HG02642 (cell line): ENCODE measurements at regions not wholly inside any gene's neighbourhood (a gene's known extent, or its start where the extent isn't known, plus 50 kb on each side); places are given as distances from the start of the nearest gene placed in this dataset.
"Not testable (repeated sequence)": the region's sequence is repeated elsewhere in the genome, so short reads cannot be mapped to it uniquely, and the experiment has no call there.

Experiments used
- ATAC-seq: cut with Tn5 transposase; IDR thresholded peaks from one replicate; pipeline ENCODE4 v1.9.1; 2021; ENCODE audit warnings: mild to moderate bottlenecking; ENCODE audit not compliant: unreplicated experiment, poor library complexity

DNA sequence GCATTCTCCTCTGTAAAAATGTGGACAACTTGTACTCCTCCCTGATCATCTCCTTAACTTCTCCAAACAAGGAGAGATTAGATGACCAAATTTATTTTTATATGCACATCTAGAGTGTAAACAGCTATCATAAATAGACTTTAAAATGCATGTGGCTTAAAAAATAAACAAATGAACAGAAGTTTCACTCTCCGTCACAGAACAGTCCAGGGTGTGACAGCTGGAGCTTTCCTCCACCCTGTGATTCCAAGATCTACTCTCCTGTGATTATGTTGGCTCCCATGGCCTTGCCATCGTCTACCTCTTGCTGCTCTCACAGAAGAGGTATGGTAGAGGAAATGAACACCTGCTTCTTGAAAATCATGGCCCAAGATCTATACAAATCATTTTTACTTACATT, 560.2 kb downstream of the TOX3 start:
- no peak for ATAC-seq

DNA sequence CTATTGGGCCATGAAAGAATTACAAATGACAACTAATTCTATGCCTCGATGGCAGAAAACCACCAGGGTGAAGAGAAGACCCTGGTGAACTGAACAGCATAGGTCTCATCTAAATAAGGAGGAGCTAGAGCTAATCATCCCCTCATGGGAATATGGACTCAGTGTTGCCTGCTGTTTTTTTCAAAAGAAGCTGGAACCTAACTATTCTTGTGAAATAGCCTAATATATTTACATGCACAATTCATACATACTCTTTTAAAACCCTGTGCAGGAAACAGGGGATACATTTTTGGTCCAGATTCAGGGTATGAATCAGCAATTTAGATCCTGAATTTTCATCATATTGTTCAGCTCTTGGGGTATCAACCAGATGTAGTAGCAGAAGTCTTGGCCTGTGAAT, 560.6 kb downstream of the TOX3 start:
- no peak for ATAC-seq

DNA sequence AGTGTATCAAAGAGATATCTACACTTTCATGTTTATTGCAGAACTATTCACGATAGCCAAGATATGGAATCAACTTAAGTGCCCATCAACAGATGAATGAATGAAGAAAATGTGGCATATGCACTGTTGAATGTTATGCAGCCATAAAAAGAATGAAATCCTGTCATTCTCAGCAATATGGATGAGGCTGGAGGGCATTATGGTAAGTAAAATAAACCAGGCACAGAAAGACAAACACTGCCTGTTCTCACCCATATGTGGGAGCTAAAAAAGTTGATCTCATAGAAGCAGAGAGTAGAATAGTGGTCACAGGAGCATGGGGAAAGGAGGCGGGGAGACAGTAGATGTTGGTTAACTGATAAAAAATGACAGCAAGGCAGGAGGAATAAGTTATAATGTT, 561.8 kb downstream of the TOX3 start:
- ATAC-seq = no peak

DNA sequence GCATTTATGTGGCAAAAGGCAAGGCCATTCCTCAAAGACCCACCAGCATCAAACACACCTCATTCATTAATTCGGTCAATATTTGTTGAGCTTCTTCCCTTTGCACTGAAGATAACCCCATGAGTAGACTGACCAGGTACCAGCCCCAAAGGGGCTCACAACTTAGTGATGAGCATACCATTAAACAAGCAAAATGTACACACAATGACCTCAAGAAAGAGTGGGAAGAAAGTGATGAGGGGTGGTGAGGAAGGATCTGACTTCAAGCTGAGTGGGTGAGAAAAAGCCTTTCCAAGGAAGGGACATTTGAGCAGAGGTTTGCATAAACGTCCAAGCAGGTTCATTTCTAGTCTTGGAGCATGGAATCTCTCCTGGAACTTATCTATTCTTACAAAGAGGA, 562.5 kb downstream of the TOX3 start:
- no peak for ATAC-seq

DNA sequence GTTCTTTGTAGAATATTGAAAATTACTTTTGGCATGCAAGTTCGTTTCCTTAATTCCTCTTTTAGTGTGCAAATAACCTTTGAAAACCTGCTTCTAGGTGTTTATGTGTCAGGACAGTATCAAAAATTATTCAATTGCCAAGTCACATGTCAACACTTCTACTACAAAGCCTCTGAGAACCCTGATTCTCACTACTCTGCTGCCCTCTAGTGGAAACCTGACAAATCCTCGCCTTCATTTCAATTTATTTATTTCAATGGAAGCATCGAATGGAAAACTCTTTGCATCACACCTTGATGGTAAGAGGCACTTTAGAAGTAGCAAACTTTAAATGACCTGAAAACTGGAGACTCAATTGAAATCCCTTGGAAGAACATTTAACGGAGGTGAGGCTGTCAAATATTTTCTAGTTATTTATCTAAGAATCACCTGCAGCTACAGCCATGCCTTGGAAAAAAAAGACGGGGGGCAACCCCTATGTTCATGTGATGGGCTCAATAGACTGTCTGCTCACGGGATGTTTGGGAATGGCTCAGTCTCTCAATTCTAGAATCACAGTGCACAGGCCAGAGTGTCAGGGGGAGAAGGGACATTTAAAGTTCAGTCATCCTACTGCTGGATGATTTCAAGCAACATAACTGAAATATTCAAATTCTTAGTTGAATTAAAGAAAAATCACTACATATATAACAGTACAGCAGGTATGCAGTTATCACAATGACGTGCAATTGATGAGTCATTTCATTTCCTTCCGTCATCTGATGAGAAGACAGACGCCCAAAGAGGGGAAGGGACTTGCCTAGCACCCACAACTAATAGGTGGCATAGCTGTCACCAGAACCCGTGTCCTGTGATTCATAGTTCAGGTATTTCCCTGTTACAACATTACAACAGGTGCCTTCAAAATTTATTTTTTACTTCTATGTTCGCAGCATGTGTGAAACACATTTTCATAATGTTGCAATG, 563.9 kb downstream of the TOX3 start:
- ATAC-seq = peak; percentile 50

DNA sequence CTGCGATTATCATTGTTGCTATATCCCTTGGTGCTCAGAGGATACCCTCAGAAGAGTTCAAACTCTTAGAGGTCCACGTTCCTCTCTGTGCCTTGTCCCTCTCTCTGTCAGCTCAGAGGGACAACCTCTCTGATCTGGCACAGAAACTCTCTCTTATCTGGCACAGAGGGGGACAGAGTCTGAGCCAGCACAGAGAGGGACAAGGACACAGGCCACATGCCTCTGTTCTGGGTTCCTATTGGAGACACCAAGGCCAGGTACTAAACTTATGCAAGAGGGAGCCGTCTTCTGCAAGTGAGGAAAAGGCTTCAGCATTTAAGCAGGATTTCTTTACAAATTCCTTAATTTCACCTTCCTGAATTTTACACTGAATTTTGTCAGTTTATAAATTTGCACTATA, 565.2 kb downstream of the TOX3 start:
- ATAC-seq = no peak

DNA sequence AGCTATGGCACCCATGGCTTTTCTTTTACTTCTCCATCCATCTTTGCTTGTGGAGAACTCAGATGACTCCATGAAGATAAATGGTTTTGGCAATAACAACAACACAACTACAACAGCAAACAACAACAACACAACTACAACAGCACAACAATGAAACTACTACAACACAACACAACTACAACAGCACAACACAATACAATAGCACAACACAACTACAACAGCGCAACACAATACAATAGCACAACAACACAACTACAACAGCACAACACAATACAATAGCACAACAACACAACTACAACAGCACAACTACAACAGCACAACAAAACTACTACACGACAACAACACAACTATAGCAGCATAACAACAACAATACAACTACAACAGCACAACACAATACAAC, 569.4 kb downstream of the TOX3 start:
- not testable (repeated sequence) for ATAC-seq

DNA sequence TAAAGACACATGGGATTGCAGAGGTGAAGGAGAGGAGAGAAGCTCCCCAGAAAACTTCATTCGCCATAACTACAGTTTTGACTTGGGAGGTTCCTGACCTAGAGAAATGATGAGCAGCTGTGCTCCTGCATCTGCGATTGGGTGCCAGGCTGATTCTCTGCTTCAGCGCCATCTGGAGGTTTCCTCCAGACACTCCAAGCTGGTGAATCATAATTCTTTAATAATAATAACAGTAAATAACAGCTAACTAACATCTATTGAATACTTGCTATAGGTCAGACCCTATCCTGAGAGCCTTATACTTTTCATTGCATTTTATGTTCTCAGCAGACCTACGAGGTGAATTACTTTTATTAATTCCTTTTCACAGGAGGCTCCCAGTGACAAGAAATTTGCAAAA, 575.8 kb downstream of the TOX3 start:
- ATAC-seq = no peak

DNA sequence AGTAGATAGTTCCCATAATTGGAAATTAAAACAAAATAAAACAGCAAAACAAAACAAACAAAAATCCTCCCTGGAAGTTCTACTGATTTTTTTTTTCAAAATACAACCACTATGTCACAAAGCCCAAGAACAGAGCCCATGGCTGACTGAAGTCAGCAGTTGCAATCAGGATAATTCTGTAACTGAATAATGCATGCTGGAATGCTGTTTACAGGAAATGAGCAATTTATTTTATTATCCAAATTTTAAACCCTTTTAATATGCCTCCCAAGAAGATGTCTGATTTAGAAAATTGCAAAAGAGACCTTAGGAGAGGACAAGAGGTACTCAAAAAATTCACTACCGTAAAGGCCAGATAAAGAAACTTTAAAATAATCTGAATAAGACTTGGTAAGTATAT, 578.2 kb downstream of the TOX3 start:
- ATAC-seq = no peak

DNA sequence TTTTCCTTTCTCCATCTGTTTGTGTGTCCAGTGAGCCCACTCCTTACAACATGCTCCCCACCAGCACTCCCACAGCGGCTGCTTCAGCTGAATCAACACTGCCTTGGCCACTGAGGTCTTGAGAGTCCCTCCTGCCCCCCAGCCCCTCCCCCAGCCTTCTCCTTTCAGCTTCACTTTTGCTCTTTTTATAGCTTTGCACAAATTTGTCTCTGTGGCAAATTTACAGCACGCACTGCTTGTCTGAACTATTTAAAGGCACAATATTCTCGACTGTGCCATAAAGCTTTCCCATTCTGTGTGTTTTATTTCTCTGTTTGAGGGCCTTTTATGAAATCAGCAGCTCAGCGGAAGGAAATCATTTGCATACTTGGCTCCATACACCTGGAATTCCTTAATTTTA, 579.3 kb downstream of the TOX3 start:
- no peak for ATAC-seq

DNA sequence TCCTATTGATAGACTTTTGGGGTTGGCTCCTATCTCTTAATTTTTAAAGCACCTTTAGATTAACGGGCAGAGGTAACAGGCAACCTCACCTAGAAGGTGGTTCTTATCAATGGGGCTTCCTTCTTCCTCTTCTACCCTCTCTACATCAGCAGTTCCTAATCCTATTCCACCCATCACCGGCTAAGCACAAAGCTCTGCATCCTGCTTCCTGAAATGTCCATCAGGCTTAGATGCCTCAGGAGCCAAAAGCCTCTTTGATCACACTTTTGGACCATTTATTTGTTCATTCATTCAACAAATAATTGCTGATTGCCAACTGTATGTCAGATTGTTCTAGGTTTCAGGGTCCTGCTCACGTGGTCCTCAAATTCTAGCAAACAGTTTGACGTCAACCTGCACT, 586.0 kb downstream of the TOX3 start:
- no peak for ATAC-seq

DNA sequence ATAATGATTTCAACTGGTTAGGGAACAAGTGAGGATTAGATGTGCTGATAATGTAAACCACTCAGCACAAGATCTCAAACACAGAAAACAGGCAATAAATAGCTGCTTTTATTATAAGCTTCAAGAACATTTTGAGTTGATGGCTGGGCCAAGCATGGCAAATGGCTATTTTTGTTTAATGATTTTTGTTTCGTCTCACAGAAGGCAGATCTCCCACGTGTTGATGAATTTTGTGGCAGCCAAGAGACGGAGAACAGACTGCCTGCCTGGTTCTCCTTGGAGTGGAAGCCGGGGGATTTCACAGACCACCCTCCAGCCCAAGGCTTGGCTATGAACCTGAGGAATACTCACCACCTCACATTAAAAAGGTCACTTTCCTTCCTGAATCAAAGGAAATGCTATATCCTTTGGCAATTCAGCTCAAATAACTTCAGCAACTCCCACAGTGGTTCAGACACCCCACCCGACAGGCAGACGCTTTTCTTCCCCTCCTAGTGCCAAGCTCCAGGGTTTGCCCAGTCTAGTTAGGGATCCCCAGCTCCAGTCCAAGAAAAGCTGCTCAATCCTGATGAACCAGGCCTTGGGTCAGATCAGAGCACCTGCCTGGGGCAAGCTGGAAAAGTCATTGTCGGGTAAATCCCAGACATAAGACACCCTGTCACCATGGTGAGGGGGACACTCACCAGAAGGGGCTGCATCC, 593.5 kb downstream of the TOX3 start:
- no peak for ATAC-seq

DNA sequence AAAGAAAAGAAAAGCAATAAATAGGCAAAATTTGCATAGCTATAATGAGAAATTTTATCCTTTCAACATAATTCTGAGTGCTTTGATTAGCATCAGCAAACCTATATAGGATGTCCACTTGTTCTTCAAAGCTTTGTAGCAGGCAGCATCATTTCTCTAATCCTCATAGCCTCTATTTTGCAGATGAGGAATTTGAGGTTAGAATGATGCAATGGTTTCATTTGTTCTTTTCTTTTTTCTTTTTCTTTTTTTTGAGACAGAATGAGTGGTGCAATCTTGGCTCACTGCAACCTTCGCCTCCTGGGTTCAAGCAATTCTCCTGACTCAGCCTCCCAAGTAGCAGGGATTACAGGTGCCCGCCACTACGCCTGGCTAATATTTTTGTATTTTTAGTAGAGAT, 594.4 kb downstream of the TOX3 start:
- ATAC-seq = no peak

DNA sequence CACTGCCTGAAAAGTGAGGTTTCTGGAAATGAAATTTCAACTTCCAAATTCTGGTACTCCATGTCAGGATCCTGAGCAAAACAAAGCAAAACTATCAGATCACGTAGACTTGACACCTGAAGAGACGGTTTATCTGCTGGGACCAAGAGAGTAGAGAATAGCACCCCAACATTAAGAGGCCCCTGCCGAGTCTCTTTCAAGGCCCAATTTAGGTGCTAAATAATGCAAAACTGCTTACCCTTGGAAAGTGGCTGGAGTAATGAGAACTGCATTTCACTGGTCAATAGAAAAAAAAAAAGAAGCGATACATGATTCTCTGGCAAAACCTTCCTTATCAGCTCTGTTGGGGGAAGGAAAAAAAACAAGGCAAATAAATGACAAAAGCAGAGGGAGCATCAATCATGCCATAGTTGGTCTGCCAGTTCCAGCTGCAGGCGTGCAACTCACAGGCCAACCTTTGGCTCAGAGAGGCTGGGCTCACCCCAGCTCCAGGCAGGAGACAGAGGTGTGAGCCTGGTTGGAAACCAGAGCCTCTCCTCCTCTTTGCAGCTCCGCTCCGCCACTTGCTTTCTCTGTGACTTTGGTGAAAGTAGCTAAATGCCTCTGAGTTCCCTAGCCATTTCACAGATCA, 595.2 kb downstream of the TOX3 start:
- ATAC-seq = no peak

DNA sequence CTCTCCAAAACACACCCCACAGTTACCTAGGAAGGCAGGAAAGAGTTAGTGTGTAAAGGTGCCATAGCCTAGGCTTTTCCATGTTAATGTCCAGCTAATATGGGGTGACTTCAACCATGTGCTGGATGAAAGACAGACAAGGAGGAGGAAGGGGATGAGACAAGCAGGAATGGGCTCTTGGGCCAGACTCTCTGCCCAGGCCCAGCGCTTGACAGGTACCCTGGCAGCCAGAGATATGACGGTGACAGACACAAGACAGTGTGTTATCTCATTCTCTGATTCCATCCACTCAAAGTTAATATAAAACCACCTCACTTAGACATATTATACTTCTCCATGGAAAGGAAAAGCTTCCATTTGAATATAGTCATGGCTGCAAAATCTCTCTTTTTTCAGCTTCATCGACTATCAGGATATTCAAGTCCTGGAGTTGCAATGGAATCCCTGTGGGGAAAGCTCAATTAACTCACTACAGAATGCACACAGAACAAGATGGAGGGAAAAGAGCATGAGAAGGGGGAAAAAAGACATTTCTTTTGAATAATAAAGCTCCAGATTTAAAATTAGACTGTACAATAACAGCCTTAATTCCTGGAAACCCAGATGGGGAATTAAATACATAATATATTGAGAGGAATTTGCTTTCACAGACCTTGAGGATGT, 596.7 kb downstream of the TOX3 start:
- ATAC-seq = no peak

DNA sequence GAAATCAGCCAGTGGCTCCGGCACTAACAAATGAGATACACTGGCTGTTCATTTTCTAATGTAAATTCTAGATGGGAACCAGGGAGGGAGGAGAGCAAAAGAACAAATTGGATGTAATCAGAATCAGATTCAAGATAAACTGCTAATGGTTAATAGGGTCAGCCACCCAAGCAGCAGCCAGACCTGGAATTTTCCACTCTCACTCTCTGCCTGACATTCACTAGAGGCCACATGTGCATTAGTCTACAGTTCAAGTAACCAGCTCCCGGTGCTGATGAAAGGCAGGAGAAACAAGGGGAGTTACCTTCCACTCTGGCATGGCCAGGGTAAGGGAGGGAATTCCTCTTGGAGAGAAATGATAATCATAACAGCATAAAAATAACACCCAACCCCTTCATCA, 597.7 kb downstream of the TOX3 start:
- no peak for ATAC-seq

DNA sequence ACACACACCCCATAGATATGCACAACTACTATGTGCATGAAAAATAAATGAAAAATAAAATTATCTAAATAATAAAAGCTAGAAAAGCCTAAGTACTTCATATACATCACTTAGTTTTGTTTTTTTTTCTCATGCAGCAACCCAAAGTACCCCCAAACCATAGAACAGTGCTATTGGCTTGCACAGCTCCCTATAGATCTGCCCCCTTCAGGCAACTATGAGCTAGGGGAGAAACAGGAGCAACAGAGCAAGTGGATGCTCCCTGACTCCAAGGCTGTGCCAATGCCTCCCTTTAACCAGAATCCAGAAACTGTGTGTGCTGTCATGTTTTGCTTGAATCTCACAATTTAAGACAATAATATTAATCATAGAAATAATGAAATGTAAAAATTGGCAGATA, 605.5 kb downstream of the TOX3 start:
- no peak for ATAC-seq

DNA sequence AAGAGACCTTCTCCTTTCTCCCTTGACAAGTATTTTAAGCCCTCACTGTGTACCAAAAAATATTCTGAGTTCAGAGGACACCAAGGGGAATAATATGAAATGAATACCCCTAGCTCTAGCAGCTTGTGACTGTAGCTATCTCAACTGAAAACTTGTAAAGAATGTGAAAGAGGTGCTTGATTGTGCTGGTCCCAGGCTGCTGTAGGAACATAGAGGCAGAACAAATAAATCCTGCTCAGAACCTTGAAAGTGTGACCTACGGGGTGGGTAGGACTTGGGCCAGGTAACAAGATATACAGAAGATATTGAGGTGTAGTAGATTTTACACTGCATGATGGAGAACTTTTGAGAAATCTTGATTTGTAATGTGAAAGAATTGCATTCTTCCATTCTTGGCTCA, 606.8 kb downstream of the TOX3 start:
- ATAC-seq = no peak

DNA sequence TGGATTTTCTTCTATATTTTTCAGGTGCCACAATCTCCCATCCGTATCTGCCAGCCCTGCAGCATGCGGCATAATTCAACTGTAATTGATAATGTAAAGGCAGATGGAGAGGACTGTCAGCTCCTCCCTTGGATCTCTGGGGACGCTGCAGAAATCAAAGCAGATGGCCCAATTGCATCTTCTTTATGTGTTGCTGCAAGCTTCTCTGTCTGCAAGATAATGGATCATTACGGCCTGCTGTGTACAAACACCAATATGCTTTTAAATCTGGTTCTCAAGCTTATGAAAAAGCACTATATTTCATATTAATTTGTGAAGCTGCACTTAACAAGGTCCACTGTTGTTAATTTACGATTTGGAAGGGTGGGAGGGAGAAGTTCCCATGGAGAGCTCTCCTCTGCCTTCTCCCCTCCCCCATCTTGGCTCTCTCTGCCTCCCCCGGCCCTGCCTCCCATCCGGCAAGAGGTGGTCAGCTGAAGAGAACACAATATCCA, 607.5 kb downstream of the TOX3 start:
- ATAC-seq = no peak

DNA sequence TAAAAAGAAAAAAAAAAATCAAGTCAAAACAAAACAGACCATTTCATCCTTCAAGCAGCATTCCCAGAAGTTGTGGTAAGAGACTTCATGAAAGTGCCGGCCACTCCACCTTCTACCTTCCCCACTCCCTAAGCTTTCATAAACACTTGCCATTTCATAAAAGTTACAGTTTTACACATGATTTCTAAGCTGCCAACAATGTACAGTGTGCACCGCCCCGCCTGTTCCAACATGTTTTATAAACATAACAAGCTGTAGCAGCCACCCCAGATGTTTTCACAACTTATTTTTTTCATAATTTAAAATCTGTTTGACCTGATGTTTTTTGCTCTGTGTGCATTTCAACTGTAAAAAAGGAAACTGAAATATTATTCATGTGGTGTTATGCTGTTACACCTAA, 608.1 kb downstream of the TOX3 start:
- no peak for ATAC-seq

DNA sequence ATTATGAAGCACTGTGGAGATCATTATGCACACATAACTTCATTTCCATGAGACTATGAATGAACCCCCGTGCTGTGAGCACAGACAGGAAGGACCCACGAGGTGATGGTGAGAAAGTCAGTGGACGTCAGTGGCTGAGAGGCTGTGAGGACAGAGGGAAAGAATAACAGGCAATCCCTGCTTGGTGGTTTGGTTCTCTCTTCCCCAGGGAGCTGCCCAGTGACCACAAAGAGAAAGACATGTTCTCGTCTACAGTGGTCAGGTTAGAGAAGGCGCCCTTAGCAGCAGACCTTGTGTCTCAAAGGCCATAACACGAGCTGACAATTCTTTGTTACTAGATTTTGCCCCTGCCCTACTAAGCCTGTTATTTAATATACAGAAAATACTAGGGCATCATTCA, 609.2 kb downstream of the TOX3 start:
- ATAC-seq = no peak
